ENCODE measurements at regions not wholly inside any gene's neighbourhood (a gene's known extent, or its start where the extent isn't known, plus 50 kb on each side); places are given as distances from the start of the nearest gene placed in this dataset.

- no peaks in the 10 kb centered on the region for H3K4me1 ChIP-seq (ENCODE audit: insufficient read depth, poor library complexity, severe bottlenecking)
- no peak overlapping the region for H3K4me3 ChIP-seq (ENCODE audit: severe bottlenecking)
- no peaks in the 10 kb centered on the region for H3K9me3 ChIP-seq (ENCODE audit: severe bottlenecking)
- H3K36me3 ChIP-seq (ENCODE audit: low read depth), result no peaks in the 10 kb centered on the region
- no peak overlapping the region for H3K27ac ChIP-seq (ENCODE audit: poor library complexity, severe bottlenecking)
- TF ChIP-seq, protein P1, sequence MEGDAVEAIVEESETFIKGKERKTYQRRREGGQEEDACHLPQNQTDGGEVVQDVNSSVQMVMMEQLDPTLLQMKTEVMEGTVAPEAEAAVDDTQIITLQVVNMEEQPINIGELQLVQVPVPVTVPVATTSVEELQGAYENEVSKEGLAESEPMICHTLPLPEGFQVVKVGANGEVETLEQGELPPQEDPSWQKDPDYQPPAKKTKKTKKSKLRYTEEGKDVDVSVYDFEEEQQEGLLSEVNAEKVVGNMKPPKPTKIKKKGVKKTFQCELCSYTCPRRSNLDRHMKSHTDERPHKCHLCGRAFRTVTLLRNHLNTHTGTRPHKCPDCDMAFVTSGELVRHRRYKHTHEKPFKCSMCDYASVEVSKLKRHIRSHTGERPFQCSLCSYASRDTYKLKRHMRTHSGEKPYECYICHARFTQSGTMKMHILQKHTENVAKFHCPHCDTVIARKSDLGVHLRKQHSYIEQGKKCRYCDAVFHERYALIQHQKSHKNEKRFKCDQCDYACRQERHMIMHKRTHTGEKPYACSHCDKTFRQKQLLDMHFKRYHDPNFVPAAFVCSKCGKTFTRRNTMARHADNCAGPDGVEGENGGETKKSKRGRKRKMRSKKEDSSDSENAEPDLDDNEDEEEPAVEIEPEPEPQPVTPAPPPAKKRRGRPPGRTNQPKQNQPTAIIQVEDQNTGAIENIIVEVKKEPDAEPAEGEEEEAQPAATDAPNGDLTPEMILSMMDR (IDR thresholded peaks at IDR 0.05; ENCODE audit: poor library complexity, severe bottlenecking), result no peak
- no peaks in the 10 kb centered on the region for H3K27me3 ChIP-seq (ENCODE audit: insufficient read depth, poor library complexity, severe bottlenecking)
- ATAC-seq (ENCODE audit: low read depth) (no peak), DNase-seq (ENCODE audit: low spot score) (no peak)
Measured at GRCh38 chrX:25389266-25389665, 373.5 kb upstream of the ARX start.

DNA sequence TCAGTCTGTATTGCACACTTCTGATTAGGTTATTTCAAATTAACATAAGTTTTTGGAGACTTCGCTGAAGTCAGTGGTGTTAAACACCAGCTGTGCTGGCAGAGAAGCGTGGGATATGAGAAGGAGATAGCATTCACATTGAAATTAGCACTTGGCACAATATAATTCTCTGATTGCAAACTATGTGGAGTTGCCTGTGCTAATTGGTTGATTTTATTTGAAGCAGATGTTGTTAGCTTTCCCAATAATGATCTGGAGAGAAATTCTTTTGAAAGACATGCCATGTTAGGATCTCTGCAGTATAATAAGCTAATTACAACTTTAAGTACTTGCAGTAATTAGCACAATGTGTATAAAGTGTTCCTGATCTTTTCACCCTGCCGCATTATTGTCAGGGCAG, 367.4 kb upstream of the ARX start:
- no peak for ATAC-seq (ENCODE audit: low read depth)

GRCh38 chrX:25356456-25356855, 340.7 kb upstream of the ARX start:
- no peak overlapping the region for H3K4me3 ChIP-seq (ENCODE audit: severe bottlenecking)
- no peaks in the 10 kb centered on the region for H3K9me3 ChIP-seq (ENCODE audit: severe bottlenecking)
- H3K36me3 ChIP-seq (ENCODE audit: low read depth), result no peaks in the 10 kb centered on the region
- no peaks in the 10 kb centered on the region for H3K4me1 ChIP-seq (ENCODE audit: insufficient read depth, poor library complexity, severe bottlenecking)
- DNase-seq (ENCODE audit: low spot score) (no peak), ATAC-seq (ENCODE audit: low read depth) (no peak)
- TF ChIP-seq, protein P1 (IDR thresholded peaks at IDR 0.05; ENCODE audit: poor library complexity, severe bottlenecking), result no peak
- H3K27me3 ChIP-seq (ENCODE audit: insufficient read depth, poor library complexity, severe bottlenecking), result no peaks in the 10 kb centered on the region
- H3K27ac ChIP-seq (ENCODE audit: poor library complexity, severe bottlenecking), result no peak overlapping the region

More for the DNA sequence above, 367.4 kb upstream of the ARX start:
- Histone ChIP-seq H3K36me3 (ENCODE audit: low read depth) (no peaks in the 10 kb centered on the region), H3K4me1 (ENCODE audit: insufficient read depth, poor library complexity, severe bottlenecking) (no peaks in the 10 kb centered on the region), H3K9me3 (ENCODE audit: severe bottlenecking) (no peaks in the 10 kb centered on the region), H3K27ac (ENCODE audit: poor library complexity, severe bottlenecking) (no peak overlapping the region), H3K4me3 (ENCODE audit: severe bottlenecking) (no peak overlapping the region), H3K27me3 (ENCODE audit: insufficient read depth, poor library complexity, severe bottlenecking) (no peaks in the 10 kb centered on the region)
- DNase-seq (ENCODE audit: low spot score), result no peak
- TF ChIP-seq, protein P1 (IDR thresholded peaks at IDR 0.05; ENCODE audit: poor library complexity, severe bottlenecking), result no peak

GRCh38 chrX:25344161-25344936, 328.6 kb upstream of the ARX start:
- H3K9me3 ChIP-seq (ENCODE audit: severe bottlenecking), result no peaks in the 10 kb centered on the region
- no peak for ATAC-seq (ENCODE audit: low read depth)

More at GRCh38 chrX:25344161-25344936, 328.6 kb upstream of the ARX start:
- TF ChIP-seq, protein P1 (IDR thresholded peaks at IDR 0.05; ENCODE audit: poor library complexity, severe bottlenecking), result no peak
- no peaks in the 10 kb centered on the region for H3K36me3 ChIP-seq (ENCODE audit: low read depth)
- H3K4me3 ChIP-seq (ENCODE audit: severe bottlenecking), result no peak overlapping the region
- no peak overlapping the region for H3K27ac ChIP-seq (ENCODE audit: poor library complexity, severe bottlenecking)
- no peak for DNase-seq (ENCODE audit: low spot score)
- H3K27me3 ChIP-seq (ENCODE audit: insufficient read depth, poor library complexity, severe bottlenecking), result no peaks in the 10 kb centered on the region
- no peaks in the 10 kb centered on the region for H3K4me1 ChIP-seq (ENCODE audit: insufficient read depth, poor library complexity, severe bottlenecking)
